Superior temporal gyrus (tissue), 1 donor: ENCODE measurements at regions not wholly inside any gene's neighbourhood (a gene's known extent, or its start where the extent isn't known, plus 50 kb on each side); places are given as distances from the start of the nearest gene placed in this dataset.
A peak's percentile ranks its signal among the peaks of the same experiment; 100 is the strongest.

Experiments used
- DNase-seq: peaks from one replicate; pipeline ENCODE4 v3.0.0-alpha.2; 2016; ENCODE audit errors: extremely low spot score

DNA sequence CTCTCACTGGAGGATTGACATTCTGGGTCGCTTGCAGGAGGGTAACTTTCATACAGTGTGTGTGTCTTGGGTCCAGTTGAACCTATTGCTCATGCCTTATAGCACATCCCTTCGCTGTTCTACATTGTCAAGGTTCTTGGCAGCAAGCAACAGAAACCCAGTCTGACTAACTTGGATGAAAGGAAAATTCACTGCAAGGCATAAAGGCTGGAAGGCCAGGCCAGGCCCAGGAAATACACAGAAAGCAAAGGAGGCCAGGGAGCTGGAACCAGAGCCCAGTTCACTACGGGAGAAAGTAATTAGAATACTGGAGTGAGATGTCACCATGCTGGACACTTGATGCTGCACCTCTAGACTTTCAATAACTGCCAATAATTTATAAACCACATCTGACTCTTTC is 353.8 kb upstream of the GATB start:
- DNase-seq = peak; percentile 14

GRCh38 chr4:152112887-152113286 is 352.1 kb upstream of the GATB start:
- DNase-seq = no peak

- no peak for DNase-seq
These were observed 351.4 kb upstream of the GATB start for GRCh38 chr4:152112190-152112589.

DNA sequence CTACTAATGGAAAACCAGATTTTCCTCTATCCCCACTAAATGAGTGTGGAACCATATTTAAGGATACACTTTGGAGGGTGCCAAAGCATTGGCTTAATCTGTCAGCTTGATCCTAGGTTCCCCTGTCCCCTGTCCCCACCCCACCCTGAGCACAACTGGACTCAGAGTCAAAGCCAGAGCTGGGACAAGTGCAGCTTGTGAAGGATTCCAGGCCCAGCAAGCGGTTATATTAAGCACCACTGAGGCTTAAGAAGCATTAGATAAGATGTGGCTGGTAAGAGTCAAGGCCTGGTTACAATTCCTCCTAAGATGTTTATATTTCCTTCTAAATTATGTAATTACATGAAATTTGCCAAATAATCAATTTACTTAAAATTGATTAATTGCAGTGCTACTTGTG is 350.0 kb upstream of the GATB start:
- DNase-seq = no peak

GRCh38 chr4:152109531-152110509 is 349.0 kb upstream of the GATB start:
- peak; percentile 59 for DNase-seq

DNA sequence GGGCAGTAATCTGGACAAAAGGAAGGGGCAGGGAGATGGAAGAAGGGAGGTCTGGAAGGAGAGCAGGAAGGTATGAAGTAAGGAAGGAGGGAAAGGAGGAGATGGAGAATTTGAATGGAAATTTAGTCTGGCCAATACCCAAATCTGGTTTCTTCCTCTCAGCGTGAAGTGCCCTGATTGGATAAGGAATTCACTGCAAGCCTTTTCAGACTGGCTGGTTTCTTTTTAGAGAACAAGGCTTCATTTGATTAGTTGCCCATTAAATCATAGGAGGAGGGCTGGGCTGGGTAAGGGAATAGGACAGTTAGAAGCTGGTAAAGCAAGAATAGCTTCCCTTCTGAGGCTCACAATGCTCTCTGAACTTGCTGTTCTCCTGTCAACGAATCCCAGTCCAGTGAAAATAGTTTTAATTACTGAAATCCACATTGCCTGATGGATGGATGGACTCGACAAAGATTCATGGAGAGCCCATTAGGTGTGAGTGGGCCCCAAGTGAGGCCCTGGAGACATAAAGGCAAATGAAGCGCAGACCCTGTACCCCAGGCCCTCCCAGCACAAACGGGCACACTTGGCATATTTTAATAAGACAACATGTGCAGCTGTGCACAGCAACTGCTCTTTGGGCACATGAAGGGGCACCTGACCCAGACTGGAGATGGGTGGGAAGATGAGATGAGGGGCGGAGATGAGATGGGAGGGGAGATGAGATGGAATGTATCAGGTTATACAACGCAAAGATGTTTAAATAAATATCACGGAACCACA is 347.1 kb upstream of the GATB start:
- DNase-seq = peak; percentile 58

- no peak for DNase-seq
These were observed 346.0 kb upstream of the GATB start for GRCh38 chr4:152106781-152107321.

DNA sequence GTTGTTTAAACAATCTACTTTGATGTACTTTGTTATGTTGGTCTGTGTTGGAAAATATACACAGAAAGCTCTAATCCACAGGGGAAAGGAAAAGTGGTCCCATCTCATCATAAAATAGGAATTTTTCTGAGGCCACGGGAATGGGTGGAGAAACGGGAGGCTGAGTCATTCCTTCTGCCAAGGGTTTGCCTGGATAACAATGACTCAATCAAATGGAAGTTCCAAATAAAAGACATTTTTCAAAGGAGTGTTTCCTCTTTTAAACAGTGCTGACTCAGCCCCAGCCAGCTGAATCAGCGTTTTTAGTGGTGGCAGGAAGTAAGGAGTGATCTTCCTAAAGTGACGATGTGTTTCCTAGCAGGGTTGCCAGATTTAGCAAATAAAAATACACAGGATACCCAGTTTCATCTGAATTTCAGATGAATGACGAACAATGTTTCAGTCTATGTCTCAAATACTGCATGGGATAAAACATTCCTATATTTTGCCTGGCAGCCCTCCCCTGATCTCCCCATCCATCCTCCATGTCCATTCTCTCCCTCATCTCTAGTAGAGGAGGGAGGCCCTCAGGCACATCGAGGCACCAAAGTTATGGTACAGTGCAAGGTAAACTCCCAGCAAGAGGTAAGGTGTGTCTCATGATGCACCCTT is 345.4 kb upstream of the GATB start:
- DNase-seq = peak; percentile 66

- no peak for DNase-seq
These were observed 344.1 kb upstream of the GATB start for GRCh38 chr4:152104901-152105357.

DNA sequence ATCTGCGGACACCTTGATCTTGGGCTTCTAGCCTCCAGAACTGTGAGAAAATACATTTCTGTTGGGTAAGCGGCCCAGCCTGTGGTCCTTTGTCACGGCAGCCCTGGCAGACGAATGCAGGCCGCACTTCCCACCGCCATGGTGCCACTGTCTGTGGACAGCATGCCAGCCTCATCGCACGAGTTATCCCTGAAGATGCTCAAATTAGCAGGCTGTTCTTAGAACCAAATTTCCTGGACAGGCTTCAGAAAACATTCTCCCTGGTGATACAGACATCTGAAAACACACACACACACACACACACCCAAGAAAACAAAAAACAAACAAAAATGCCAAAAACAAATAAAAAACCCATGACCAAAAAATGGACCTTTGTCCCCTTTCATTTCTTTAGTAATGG is 343.5 kb upstream of the GATB start:
- DNase-seq = no peak

DNA sequence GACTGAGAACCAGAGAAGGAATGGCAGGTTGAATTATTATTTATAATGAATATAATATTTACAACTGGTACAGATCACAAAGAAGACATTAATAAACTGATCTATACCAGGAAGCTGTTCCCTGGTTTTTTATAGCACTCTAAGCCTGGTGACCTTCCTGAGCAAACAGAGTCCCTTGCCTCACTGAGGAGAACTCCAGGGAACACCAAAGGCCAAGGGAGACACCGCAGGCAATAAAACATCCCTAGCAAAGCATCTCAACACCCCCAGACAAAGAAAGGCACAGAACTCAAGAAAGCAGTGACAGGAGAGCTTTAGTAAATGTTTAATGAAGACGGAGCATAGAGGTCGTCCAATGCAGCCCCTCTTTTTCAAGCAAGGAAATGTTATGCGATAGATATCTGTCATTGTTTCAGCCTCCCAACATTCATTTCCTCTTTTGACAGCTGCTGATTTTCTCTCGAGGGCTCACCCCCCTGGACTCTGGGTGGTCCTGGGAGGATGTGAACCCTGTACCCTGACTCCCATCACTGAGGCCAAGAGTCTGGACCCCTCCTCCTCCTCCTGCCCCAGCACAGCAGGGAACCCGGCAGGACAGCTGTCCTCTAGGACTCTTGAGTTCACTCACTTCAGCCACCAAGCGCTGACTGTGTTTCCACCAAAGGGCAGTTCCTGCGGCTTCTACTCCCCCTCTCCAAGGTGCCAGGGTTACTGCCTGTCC is 342.5 kb upstream of the GATB start:
- no peak for DNase-seq

GRCh38 chr4:152102436-152103000 is 341.7 kb upstream of the GATB start:
- DNase-seq = no peak

GRCh38 chr4:152101556-152102435 is 341.0 kb upstream of the GATB start:
- DNase-seq = peak; percentile 70

GRCh38 chr4:152100379-152101201 is 339.8 kb upstream of the GATB start:
- peak; percentile 49 for DNase-seq

DNA sequence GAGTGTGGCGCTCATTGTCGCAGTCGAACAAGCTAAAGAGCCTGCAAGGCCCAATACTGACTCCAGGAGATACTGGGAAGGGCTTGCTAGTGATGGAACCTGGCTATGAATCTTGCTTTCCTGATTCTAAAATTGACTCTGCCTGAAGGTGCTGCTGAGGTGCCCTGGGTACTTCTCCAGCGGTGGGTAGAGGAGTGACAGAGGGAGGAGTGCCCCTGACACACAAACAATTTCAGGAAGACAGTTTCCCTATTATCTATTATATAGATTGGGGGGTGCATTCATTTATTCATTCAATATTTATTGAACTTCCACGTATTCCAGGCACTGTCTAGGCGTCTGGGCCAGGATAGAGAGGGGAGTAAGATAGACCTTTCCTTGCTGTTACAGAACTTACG is 339.2 kb upstream of the GATB start:
- no peak for DNase-seq

- no peak for DNase-seq
These were observed 338.7 kb upstream of the GATB start for GRCh38 chr4:152099555-152099954.

DNA sequence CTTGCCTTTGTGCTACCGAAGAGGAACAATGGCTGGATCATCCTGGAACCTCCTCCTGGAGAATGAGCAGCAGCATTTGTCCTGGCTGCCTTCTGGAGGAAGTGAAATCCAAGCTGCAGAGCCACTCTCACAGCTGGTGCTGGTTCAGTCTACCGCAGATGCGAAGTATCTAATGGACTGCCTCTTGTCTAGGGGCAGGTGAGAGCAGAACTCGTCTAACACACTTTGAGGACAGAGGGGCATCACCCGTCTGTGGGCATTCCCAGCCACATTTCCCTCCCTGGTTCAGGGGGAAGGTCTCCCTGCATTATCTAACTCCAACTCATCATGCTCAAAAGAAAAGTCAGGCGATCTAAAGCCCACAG is 338.2 kb upstream of the GATB start:
- DNase-seq = no peak

DNA sequence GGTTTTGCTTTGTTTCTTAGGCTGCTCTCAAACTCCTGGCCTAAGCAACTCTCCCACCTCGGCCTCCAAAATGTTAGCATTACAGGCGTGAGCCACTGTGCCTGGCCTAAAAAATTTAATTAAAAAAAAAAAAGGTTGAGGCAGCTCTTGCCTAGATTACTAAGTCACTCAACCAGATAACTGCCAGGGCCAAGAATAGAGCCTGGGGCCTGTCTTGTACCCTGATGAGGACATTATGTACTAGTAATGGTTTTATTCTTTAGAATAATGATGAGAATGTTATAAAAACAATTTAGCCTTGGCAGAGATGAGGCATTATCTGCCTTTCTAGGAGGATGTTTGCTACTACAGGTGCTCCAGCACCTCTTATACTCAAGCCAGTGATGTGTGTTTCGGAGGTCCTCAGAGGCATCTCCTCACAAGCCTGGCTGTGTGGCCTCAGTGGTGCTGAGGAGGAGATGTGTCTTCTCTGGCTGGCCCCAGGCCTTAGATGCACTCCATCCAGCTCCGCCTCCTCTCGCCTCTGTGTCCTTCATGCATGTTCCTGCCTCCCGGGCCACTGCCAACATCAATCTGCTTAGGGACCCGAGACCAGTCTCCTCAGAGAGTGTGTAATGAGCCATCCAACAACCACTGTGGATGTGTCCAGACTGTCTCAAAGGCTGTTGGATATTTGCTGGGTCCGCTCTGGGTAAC is 337.7 kb upstream of the GATB start:
- no peak for DNase-seq
